Ascending aorta (tissue), 2 donors: ENCODE measurements at regions not wholly inside any gene's neighbourhood (a gene's known extent, or its start where the extent isn't known, plus 50 kb on each side); places are given as distances from the start of the nearest gene placed in this dataset.

Source experiments
- DNase-seq, 2 donors: peaks; one replicate each; pipeline ENCODE4 v3.0.0-alpha.2; 2019; ENCODE audit warnings: low spot score in 2 of 2
- H3K27ac ChIP-seq, 2 donors: fragments of 200-600 bp; sonication (generic); one replicate each; pipeline ENCODE4 v1.5.1; 2016 to 2017; ENCODE audit warnings: mild to moderate bottlenecking in 1 of 2
- H3K27me3 ChIP-seq: fragments of 200-600 bp; sonication (generic); one replicate; pipeline ENCODE4 v1.5.1; 2017
- H3K36me3 ChIP-seq, 2 donors: fragments of 200-600 bp; sonication (generic); one replicate each; pipeline ENCODE4 v1.5.1; 2016
- H3K4me1 ChIP-seq, 2 donors: fragments of 200-600 bp; sonication (generic); one replicate each; pipeline ENCODE4 v1.5.1; 2016 to 2017; ENCODE audit warnings: mild to moderate bottlenecking in 1 of 2
- H3K4me3 ChIP-seq, 2 donors: fragments of 200-600 bp; sonication (generic); one replicate each; pipeline ENCODE4 v1.5.1; 2016 to 2017; ENCODE audit warnings: mild to moderate bottlenecking in 1 of 2
- H3K9me3 ChIP-seq, 2 donors: fragments of 200-600 bp; sonication (generic); one replicate each; pipeline ENCODE4 v1.5.1; 2016
- intact Hi-C: fragments of 100-400 bp; cut with DNase I; formaldehyde crosslinking; loops from one replicate; pipeline ENCODE4 v1.15.1; 2023
- TF ChIP-seq, protein P1 (sequence below), 3 experiments: fragments of 200-600 bp in 2 of 3; fragments of 450-650 bp in 1 of 3; sonication (generic) in 2 of 3; IDR thresholded peaks; one replicate each; pipeline ENCODE4 v1.5.1; 2016 to 2019; ENCODE audit warnings: antibody characterized with exemption in 3 of 3, mild to moderate bottlenecking in 1 of 3, moderate library complexity in 1 of 3

- Histone ChIP-seq H3K27ac (no peak overlapping the region), H3K9me3 (no peaks in the 10 kb centered on the region), H3K36me3 (no peaks in the 10 kb centered on the region), H3K4me3 (no peak overlapping the region), H3K4me1 (no peaks in the 10 kb centered on the region), H3K27me3 (no peaks in the 10 kb centered on the region)
- TF ChIP-seq, protein P1, sequence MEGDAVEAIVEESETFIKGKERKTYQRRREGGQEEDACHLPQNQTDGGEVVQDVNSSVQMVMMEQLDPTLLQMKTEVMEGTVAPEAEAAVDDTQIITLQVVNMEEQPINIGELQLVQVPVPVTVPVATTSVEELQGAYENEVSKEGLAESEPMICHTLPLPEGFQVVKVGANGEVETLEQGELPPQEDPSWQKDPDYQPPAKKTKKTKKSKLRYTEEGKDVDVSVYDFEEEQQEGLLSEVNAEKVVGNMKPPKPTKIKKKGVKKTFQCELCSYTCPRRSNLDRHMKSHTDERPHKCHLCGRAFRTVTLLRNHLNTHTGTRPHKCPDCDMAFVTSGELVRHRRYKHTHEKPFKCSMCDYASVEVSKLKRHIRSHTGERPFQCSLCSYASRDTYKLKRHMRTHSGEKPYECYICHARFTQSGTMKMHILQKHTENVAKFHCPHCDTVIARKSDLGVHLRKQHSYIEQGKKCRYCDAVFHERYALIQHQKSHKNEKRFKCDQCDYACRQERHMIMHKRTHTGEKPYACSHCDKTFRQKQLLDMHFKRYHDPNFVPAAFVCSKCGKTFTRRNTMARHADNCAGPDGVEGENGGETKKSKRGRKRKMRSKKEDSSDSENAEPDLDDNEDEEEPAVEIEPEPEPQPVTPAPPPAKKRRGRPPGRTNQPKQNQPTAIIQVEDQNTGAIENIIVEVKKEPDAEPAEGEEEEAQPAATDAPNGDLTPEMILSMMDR (IDR thresholded peaks at IDR 0.05) = no peak
- no peak for DNase-seq
- intact Hi-C loops = no loop called here
These were observed 602.5 kb downstream of the TSN start for GRCh38 chr2:122357998-122358397.

GRCh38 chr2:122358729-122359128 is 603.3 kb downstream of the TSN start:
- no peaks in the 10 kb centered on the region for H3K9me3 ChIP-seq
- no peaks in the 10 kb centered on the region for H3K36me3 ChIP-seq
- no peaks in the 10 kb centered on the region for H3K27me3 ChIP-seq
- H3K4me1 ChIP-seq = no peaks in the 10 kb centered on the region
- TF ChIP-seq, protein P1 (IDR thresholded peaks at IDR 0.05) = no peak
- DNase-seq = no peak
- H3K27ac ChIP-seq = no peak overlapping the region
- H3K4me3 ChIP-seq = no peak overlapping the region
- intact Hi-C loops = no loop called here

GRCh38 chr2:122363885-122364284 is 608.4 kb downstream of the TSN start:
- TF ChIP-seq, protein P1 (IDR thresholded peaks at IDR 0.05) = no peak
- no peak overlapping the region for H3K27ac ChIP-seq
- intact Hi-C loops = no loop called here
- no peak overlapping the region for H3K4me3 ChIP-seq
- DNase-seq = no peak
- no peaks in the 10 kb centered on the region for H3K36me3 ChIP-seq
- no peaks in the 10 kb centered on the region for H3K4me1 ChIP-seq
- H3K27me3 ChIP-seq = no peaks in the 10 kb centered on the region
- H3K9me3 ChIP-seq = no peaks in the 10 kb centered on the region

GRCh38 chr2:122366427-122366826 is 611.0 kb downstream of the TSN start:
- Histone ChIP-seq H3K4me3 (no peak overlapping the region), H3K9me3 (no peaks in the 10 kb centered on the region), H3K4me1 (no peaks in the 10 kb centered on the region), H3K36me3 (no peaks in the 10 kb centered on the region), H3K27ac (no peak overlapping the region), H3K27me3 (no peaks in the 10 kb centered on the region)
- intact Hi-C loops = no loop called here
- no peak for DNase-seq
- TF ChIP-seq, protein P1 (IDR thresholded peaks at IDR 0.05) = no peak

DNA sequence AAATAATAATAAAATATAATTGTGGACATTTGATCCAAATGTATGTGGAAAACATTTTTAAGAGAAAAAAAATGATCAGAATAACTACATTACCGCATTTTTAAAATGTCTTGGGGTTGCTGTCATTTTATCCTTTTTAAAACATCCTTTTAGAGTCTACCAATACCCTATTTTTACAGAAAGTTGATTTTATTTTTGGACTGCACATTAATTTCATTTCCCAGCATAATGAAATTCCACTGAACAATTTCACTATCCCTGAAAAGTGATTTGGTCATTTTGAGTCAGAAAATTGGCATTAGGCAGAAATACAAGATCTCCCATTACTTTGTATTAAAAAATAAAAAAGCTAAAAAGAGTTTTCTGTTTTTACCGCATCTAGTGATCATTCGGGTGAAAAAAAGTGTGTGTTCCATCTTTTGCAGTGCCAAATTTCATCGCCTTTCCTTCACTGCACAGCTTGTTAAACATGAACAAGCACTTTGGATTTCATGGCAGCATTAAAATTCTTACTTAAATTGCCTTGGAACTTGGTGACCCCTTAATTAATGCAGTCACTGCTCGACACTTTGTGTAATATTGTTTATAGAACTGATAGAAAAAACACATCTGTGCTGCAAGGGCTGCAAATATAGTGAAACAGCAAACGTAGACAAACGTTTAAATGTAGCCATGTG is 611.7 kb downstream of the TSN start:
- TF ChIP-seq, protein P1 (IDR thresholded peaks at IDR 0.05) = no peak
- intact Hi-C loops = no loop called here
- no peak overlapping the region for H3K27ac ChIP-seq
- no peaks in the 10 kb centered on the region for H3K4me1 ChIP-seq
- no peaks in the 10 kb centered on the region for H3K36me3 ChIP-seq
- H3K9me3 ChIP-seq = no peaks in the 10 kb centered on the region
- no peaks in the 10 kb centered on the region for H3K27me3 ChIP-seq
- DNase-seq = no peak
- no peak overlapping the region for H3K4me3 ChIP-seq

- Histone ChIP-seq H3K4me3 (no peak overlapping the region), H3K9me3 (no peaks in the 10 kb centered on the region), H3K27me3 (no peaks in the 10 kb centered on the region), H3K36me3 (no peaks in the 10 kb centered on the region), H3K27ac (no peak overlapping the region), H3K4me1 (no peaks in the 10 kb centered on the region)
- no peak for DNase-seq
- intact Hi-C loops = no loop called here
- TF ChIP-seq, protein P1 (IDR thresholded peaks at IDR 0.05) = no peak
These were observed 612.2 kb downstream of the TSN start for GRCh38 chr2:122367646-122368010.
